Kidney (tissue), 13 donors: ENCODE measurements at regions not wholly inside any gene's neighbourhood (a gene's known extent, or its start where the extent isn't known, plus 50 kb on each side); places are given as distances from the start of the nearest gene placed in this dataset.

ENCODE experiments used
- DNase-seq, 5 donors: peaks; one replicate each; pipeline ENCODE4 v3.0.0-alpha.2; 2013 to 2020
- FAIRE-seq: peaks from 2 replicates; lab custom pipeline; 2012; peaks lifted over from hg19 to GRCh38; lab: Jason Lieb, UNC
- H3K27ac ChIP-seq, 2 donors: one replicate each; pipeline ENCODE4 v1.7.0; 2013; ENCODE audit warnings: low read depth in 2 of 2, low read length in 2 of 2, inconsistent platforms in 1 of 2
- H3K27me3 ChIP-seq: one replicate; pipeline ENCODE4 v1.7.1; 2013; ENCODE audit warnings: low read length, inconsistent platforms; ENCODE audit not compliant: control insufficient read depth, insufficient read depth
- H3K36me3 ChIP-seq, 3 donors: one replicate each; pipeline versions ENCODE4 v1.7.0 to v1.7.1; 2013; ENCODE audit warnings: low read length in 3 of 3, control low read depth in 1 of 3, inconsistent platforms in 1 of 3; ENCODE audit not compliant: insufficient read depth in 3 of 3, control insufficient read depth in 2 of 3
- H3K4me1 ChIP-seq, 3 donors: one replicate each; pipeline versions ENCODE4 v1.7.0 to v1.7.1; 2013; ENCODE audit warnings: low read length in 3 of 3, inconsistent platforms in 1 of 3, low read depth in 1 of 3; ENCODE audit not compliant: control insufficient read depth in 2 of 3, insufficient read depth in 2 of 3
- H3K4me3 ChIP-seq, 3 donors: one replicate each; pipeline versions ENCODE4 v1.7.0 to v1.8.1; 2013; ENCODE audit warnings: low read length in 3 of 3, control low read depth in 1 of 3, inconsistent platforms in 1 of 3
- H3K9ac ChIP-seq, 3 donors: one replicate each; pipeline versions ENCODE4 v1.7.0 to v1.7.1; 2013; ENCODE audit warnings: low read length in 3 of 3, control low read depth in 1 of 3, inconsistent platforms in 1 of 3
- H3K9me3 ChIP-seq, 3 donors: one replicate each; pipeline versions ENCODE4 v1.7.0 to v1.7.1; 2013; ENCODE audit warnings: low read length in 3 of 3, control low read depth in 1 of 3, inconsistent platforms in 1 of 3; ENCODE audit not compliant: control insufficient read depth in 2 of 3, insufficient read depth in 1 of 3
- CTCF ChIP-seq: IDR thresholded peaks from 3 replicates; pipeline ENCODE4 v1.5.1; 2012; ENCODE audit warnings: mild to moderate bottlenecking, moderate library complexity, borderline replicate concordance; ENCODE audit not compliant: insufficient read depth; ENCODE audit errors: extremely low read depth
- intact Hi-C: fragments of 100-400 bp; cut with DNase I; formaldehyde crosslinking; loops from one replicate; pipeline ENCODE4 v1.11.1; 2022
- donor health status: control.
- donor health status: control.
- donor health status: control.
- donor health status: control.
- donor health status: control.
- donor health status: DM: yes; HTN: yes; CAD: no.
- donor health status: Normal renal cell carcinoma (clear cell type).

GRCh38 chr4:175436196-175436595, 375.9 kb downstream of the GPM6A start:
- Histone ChIP-seq H3K27me3 (no peaks in the 10 kb centered on the region), H3K4me3 (no peak overlapping the region), H3K27ac (no peak overlapping the region), H3K9me3 (no peaks in the 10 kb centered on the region), H3K4me1 (no peaks in the 10 kb centered on the region), H3K9ac (no peak overlapping the region), H3K36me3 (no peaks in the 10 kb centered on the region)
- TF ChIP-seq CTCF = no peak
- FAIRE-seq (no peak), DNase-seq (no peak)
- intact Hi-C loops = no loop called here

- Histone ChIP-seq H3K9me3 (no peaks in the 10 kb centered on the region), H3K9ac (no peak overlapping the region), H3K27me3 (no peaks in the 10 kb centered on the region), H3K4me3 (no peak overlapping the region), H3K4me1 (no peaks in the 10 kb centered on the region), H3K27ac (no peak overlapping the region), H3K36me3 (no peaks in the 10 kb centered on the region)
- no peak for TF ChIP-seq CTCF
- intact Hi-C loops = no loop called here
- DNase-seq (no peak), FAIRE-seq (no peak)
These were observed 371.3 kb downstream of the GPM6A start for GRCh38 chr4:175440786-175441185.

- Histone ChIP-seq H3K27ac (no peak overlapping the region), H3K4me3 (no peak overlapping the region), H3K36me3 (no peaks in the 10 kb centered on the region), H3K9me3 (no peaks in the 10 kb centered on the region), H3K27me3 (no peaks in the 10 kb centered on the region), H3K4me1 (no peaks in the 10 kb centered on the region), H3K9ac (no peak overlapping the region)
- DNase-seq = no peak
- intact Hi-C loops = no loop called here
- FAIRE-seq = no peak
- no peak for TF ChIP-seq CTCF
These were observed 370.8 kb downstream of the GPM6A start for GRCh38 chr4:175441256-175441655.

- Histone ChIP-seq H3K4me3 (no peak overlapping the region), H3K9ac (no peak overlapping the region), H3K9me3 (no peaks in the 10 kb centered on the region), H3K27me3 (no peaks in the 10 kb centered on the region), H3K4me1 (no peaks in the 10 kb centered on the region), H3K27ac (no peak overlapping the region), H3K36me3 (no peaks in the 10 kb centered on the region)
- intact Hi-C loops = no loop called here
- TF ChIP-seq CTCF = no peak
- FAIRE-seq (no peak), DNase-seq (no peak)
These were observed 368.5 kb downstream of the GPM6A start for GRCh38 chr4:175443547-175443946.
